GM21576 (cell line): ENCODE measurements at regions not wholly inside any gene's neighbourhood (a gene's known extent, or its start where the extent isn't known, plus 50 kb on each side); places are given as distances from the start of the nearest gene placed in this dataset.
"Not testable (repeated sequence)": the region's sequence is repeated elsewhere in the genome, so short reads cannot be mapped to it uniquely, and the experiment has no call there.

Source experiments
- ATAC-seq: cut with Tn5 transposase; IDR thresholded peaks from one replicate; pipeline ENCODE4 v1.9.1; 2021; ENCODE audit warnings: mild to moderate bottlenecking, moderate library complexity; ENCODE audit not compliant: unreplicated experiment

DNA sequence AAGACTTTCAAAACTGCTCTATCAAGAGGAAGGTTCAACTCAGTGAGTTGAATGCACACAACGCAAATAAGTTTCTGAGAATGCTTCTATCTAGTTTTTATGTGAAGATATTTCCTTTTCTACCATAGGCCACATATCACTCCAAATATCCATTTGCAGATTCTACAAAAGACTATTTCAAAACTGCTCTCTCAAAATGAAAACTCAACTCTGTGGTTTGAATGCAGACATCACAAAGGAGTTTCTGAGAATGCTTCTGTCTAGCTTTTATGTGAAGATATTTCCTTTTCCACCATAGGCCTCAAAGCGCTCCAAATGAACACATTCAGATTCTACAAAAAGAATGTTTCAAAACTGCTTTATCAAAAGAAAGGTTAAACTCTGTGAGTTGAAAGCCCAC, 1093.1 kb upstream of the DEFB115 start:
- not testable (repeated sequence) for ATAC-seq

GRCh38 chr20:30167540-30167939, 1089.9 kb upstream of the DEFB115 start:
- no peak for ATAC-seq

- no peak for ATAC-seq
These were observed 1089.3 kb upstream of the DEFB115 start for GRCh38 chr20:30168025-30168799.

GRCh38 chr20:30168800-30169138, 1088.7 kb upstream of the DEFB115 start:
- no peak for ATAC-seq

GRCh38 chr20:30175681-30176080, 1081.8 kb upstream of the DEFB115 start:
- ATAC-seq = no peak

DNA sequence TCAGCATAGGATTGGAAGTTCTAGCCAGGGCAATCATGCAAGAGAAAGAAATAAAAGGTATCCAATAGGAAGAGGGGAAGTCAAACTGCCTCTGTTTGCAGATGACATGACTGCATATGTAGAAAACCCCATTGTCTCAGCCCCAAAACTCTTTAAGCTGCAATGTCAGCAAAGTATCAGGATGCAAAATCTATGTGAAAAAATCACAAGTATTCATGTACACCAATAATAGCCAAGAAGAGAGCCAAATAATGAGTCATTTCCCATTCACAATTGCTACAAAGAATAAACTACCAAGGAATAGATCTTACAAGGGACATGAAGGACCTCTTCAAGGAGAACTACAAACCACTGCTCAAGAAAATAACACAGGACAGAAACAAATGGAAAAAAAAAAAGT, 1074.3 kb upstream of the DEFB115 start:
- ATAC-seq = not testable (repeated sequence)

- ATAC-seq = not testable (repeated sequence)
These were observed 1065.7 kb upstream of the DEFB115 start for GRCh38 chr20:30191785-30192184.

DNA sequence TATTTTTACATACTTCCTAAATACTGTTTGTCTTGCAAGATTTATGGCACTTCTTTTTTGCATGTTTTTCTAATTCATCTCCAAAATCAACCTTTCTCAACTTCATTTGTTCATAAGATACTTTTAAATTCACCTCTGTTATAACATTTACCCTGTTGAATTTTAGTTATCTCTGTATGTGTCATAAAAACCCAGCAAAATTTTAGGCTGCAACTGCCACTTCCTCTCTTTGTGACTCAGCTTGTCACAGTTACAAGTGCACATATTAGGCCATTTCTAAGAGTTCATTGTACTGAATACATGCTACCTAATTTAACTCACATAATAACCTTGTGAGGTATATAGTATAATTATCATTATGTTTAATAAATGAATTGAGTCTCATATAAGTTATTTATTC, 1023.0 kb upstream of the DEFB115 start:
- ATAC-seq = not testable (repeated sequence)

- ATAC-seq = not testable (repeated sequence)
These were observed 982.4 kb upstream of the DEFB115 start for GRCh38 chr20:30275073-30275472.

DNA sequence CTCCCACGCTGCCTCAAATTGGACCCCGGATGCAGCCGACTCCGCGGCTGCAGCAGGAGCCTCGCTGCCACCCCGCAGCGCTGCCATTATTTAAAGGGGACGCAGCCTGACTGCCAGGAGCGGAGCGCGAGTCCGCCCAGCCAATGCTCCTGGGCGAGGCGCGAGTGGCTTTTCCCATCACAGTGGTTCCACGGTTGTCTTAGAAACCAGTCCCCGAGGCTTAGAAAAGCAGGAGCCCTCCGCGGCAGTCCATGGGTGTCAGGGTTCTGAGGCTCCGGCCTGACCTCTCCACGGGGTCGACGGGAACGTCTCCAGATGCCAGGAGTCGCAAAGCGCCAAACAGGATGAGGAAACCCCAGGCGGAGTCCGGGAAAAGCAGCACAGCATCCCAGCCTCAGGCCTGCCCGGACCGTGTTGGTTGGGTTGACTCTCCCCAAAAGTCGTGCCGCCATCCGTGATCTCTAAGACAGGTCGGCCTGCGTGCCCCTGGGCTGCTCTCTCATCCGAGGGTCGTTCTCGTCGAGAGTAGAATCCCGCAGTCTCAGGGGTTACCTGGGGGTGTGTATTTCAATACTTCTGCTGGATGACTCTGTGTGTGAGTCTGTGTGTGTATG, 975.8 kb upstream of the DEFB115 start:
- ATAC-seq = no peak

GRCh38 chr20:30283476-30284280, 973.8 kb upstream of the DEFB115 start:
- not testable (repeated sequence) for ATAC-seq

- no peak for ATAC-seq
These were observed 973.1 kb upstream of the DEFB115 start for GRCh38 chr20:30284281-30284905.

- no peak for ATAC-seq
These were observed 971.8 kb upstream of the DEFB115 start for GRCh38 chr20:30285677-30286076.

GRCh38 chr20:30286157-30286556, 971.3 kb upstream of the DEFB115 start:
- ATAC-seq = no peak

- ATAC-seq = not testable (repeated sequence)
These were observed 970.0 kb upstream of the DEFB115 start for GRCh38 chr20:30287459-30287858.

DNA sequence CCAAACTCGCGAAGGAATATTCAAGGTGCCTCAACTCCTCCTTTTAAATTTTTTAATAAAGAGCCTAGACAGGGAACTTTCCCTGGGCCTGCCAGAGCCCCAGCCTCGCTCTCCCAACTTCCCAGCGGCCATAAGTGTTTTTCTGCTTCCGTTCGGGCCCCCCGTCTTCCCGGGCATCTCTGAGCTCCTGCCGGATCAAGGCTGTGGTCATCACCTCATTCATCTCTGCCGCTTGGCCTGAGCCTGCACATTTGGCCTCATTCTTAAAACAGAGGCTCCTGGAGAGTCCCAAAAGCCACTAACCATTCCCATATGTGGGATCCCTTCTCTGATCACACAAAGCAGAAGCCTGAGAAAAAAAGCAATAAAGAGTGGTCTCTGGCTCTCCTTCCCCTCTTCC, 969.1 kb upstream of the DEFB115 start:
- no peak for ATAC-seq

DNA sequence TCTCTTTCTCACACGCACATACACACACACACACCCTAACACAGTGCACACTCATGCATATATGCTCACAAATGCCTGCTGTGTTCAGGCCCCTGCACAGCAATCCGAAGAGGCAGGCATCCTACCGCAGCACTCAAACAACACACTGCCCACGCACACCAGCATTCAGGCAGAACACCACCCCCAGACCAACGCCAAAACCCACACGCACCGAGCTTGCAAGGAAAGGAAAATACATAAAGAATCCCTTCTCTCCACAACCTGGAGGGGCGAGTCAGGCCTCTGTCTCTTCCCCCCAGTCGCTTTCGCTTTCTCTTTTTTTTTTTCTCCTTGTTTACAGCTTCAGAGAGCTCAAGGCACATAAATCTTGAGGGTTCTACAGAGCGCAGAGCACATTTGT, 968.4 kb upstream of the DEFB115 start:
- ATAC-seq = not testable (repeated sequence)

DNA sequence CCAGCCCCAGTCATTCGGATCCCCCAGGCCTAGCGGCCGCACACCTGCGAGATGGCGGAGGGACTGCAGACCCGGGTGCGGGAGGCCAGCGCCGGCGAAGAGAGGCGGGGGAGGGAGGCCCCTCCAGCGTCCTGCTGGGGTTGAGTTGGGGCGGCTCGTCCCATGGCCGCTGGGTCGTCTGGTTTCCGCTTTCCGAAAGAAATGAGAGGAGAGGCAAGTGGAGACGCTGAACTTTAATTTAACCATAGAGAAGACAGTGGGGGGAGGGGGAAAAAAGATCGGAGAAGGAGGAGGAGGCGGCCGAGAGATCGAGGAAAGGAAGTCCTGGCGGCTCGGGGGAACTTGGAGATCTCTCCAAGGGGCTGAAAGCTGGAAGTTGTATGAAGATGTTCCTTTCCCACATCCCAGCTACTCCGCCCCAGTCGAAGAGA, 967.7 kb upstream of the DEFB115 start:
- not testable (repeated sequence) for ATAC-seq

- ATAC-seq = not testable (repeated sequence)
These were observed 967.0 kb upstream of the DEFB115 start for GRCh38 chr20:30290361-30291063.

GRCh38 chr20:30291064-30291379, 966.4 kb upstream of the DEFB115 start:
- ATAC-seq = not testable (repeated sequence)

DNA sequence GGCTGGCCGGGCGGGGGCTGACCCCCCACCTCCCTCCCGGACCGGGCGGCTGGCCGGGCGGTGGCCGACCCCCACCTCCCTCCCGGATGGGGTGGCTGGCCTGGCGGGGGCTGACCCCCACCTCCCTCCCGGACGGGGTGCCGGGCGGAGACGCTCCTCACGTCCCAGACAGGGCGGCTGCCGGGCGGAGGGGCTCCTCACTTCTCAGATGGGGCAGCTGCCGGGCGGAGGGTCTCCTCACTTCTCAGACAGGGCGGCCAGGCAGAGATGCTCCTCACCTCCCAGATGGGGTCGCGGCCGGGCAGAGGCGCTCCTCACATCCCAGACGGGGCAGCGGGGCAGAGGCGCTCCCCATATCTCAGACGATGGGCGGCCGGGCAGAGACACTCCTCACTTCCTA, 965.8 kb upstream of the DEFB115 start:
- not testable (repeated sequence) for ATAC-seq
